B cell (primary cell): ENCODE measurements at regions not wholly inside any gene's neighbourhood (a gene's known extent, or its start where the extent isn't known, plus 50 kb on each side); places are given as distances from the start of the nearest gene placed in this dataset.

Experiments used
- ATAC-seq: fragments of 200-7000 bp; cut with Tn5 transposase; one replicate; pipeline ENCODE4 v1.10.0; 2021; ENCODE audit warnings: low read depth, mild to moderate bottlenecking, moderate number of reproducible peaks, moderate library complexity
- CTCF ChIA-PET: fragments of 350-600 bp; sonication (Branson Sonifier 250); formaldehyde crosslinking; loops from one replicate; lab custom pipeline; 2021; ENCODE audit warnings: antibody characterized with exemption, inconsistent platforms; lab: Charles Lee
- POLR2A ChIA-PET: fragments of 350-600 bp; sonication (Branson Sonifier 250); formaldehyde crosslinking; loops from one replicate; lab custom pipeline; 2021; ENCODE audit warnings: antibody characterized with exemption; lab: Charles Lee
- DNase-seq: peaks from one replicate; pipeline ENCODE4 v3.0.0; 2013
- H2AFZ ChIP-seq: 2 replicates; pipeline ENCODE4 v1.6.1; 2012; ENCODE audit warnings: mild to moderate bottlenecking, low read depth, low read length; ENCODE audit not compliant: insufficient read depth, poor library complexity, severe bottlenecking
- H3K27ac ChIP-seq, 2 donors: 1 replicate in 1 of 2; 2 replicates in 1 of 2; pipeline ENCODE4 v1.5.1; 2012 to 2013; ENCODE audit warnings: low read length in 2 of 2, mild to moderate bottlenecking in 2 of 2, moderate library complexity in 1 of 2
- H3K27me3 ChIP-seq, 4 experiments: fragments of 200-600 bp in 1 of 4; sonication (generic) in 1 of 4; replicated peaks in 1 of 4; 1 replicate in 2 of 4; 2 replicates in 2 of 4; pipeline versions ENCODE4 v1.6.1 to v1.7.0; 2013 to 2016; ENCODE audit warnings: low read length in 3 of 4, mild to moderate bottlenecking in 2 of 4, mixed read lengths in 1 of 4, moderate library complexity in 1 of 4; ENCODE audit not compliant: insufficient read depth in 4 of 4, control insufficient read depth in 3 of 4; ENCODE audit errors: control extremely low read depth in 1 of 4
- H3K36me3 ChIP-seq, 2 experiments: replicated peaks in 1 of 2; 1 replicate in 1 of 2; 2 replicates in 1 of 2; pipeline versions ENCODE4 v1.6.1 to v1.7.1; 2013; ENCODE audit warnings: low read length in 1 of 2; ENCODE audit not compliant: insufficient read depth in 2 of 2, control insufficient read depth in 1 of 2; ENCODE audit errors: control extremely low read depth in 1 of 2, extremely low read depth in 1 of 2
- H3K4me1 ChIP-seq, 2 donors: fragments of 200-600 bp in 1 of 2; sonication (generic) in 1 of 2; 1 replicate in 1 of 2; 2 replicates in 1 of 2; pipeline versions ENCODE4 v1.5.1 to v1.6.1; 2013 to 2017; ENCODE audit warnings: low read length in 2 of 2; ENCODE audit not compliant: control insufficient read depth in 2 of 2, insufficient read depth in 2 of 2
- H3K4me2 ChIP-seq: replicated peaks from 2 replicates; pipeline ENCODE3; 2012; ENCODE audit warnings: mild to moderate bottlenecking, low read depth, low read length; ENCODE audit not compliant: poor library complexity, severe bottlenecking
- H3K4me3 ChIP-seq, 5 experiments: fragments of 200-600 bp in 1 of 5; sonication (generic) in 1 of 5; 1 replicate in 3 of 5; 2 replicates in 2 of 5; pipeline versions ENCODE4 v1.5.1 to v1.7.0; 2011 to 2016; ENCODE audit warnings: low read length in 4 of 5, mild to moderate bottlenecking in 4 of 5, low read depth in 2 of 5, control low read depth in 1 of 5, moderate library complexity in 1 of 5; ENCODE audit not compliant: insufficient read depth in 1 of 5; ENCODE audit errors: control extremely low read depth in 1 of 5, extremely low read depth in 1 of 5
- H3K79me2 ChIP-seq: fragments of 200-600 bp; sonication (generic); one replicate; pipeline ENCODE4 v1.6.0; 2016; ENCODE audit warnings: low read length; ENCODE audit not compliant: control insufficient read depth, insufficient read depth
- H3K9ac ChIP-seq: fragments of 200-600 bp; sonication (generic); 2 replicates; pipeline ENCODE4 v1.6.1; 2017; ENCODE audit warnings: mild to moderate bottlenecking, low read length, moderate library complexity
- H3K9me3 ChIP-seq, 3 donors: one replicate each; pipeline versions ENCODE4 v1.6.1 to v1.7.1; 2013; ENCODE audit warnings: low read length in 2 of 3; ENCODE audit not compliant: control insufficient read depth in 2 of 3, insufficient read depth in 1 of 3; ENCODE audit errors: control extremely low read depth in 1 of 3
- H4K20me1 ChIP-seq: 2 replicates; pipeline ENCODE4 v1.6.0; 2012; ENCODE audit warnings: mild to moderate bottlenecking, low read length; ENCODE audit not compliant: insufficient read depth, control insufficient read depth, poor library complexity, severe bottlenecking
- H3K27ac Mint-ChIP-seq: one replicate; pipeline ENCODE4 v1.8.0; 2021; ENCODE audit warnings: mixed read lengths
- H3K27me3 Mint-ChIP-seq: one replicate; pipeline ENCODE4 v1.8.0; 2021; ENCODE audit warnings: mixed read lengths
- H3K4me1 Mint-ChIP-seq: one replicate; pipeline ENCODE4 v1.8.0; 2021; ENCODE audit warnings: mixed read lengths
- H3K4me3 Mint-ChIP-seq: one replicate; pipeline ENCODE4 v1.8.0; 2021; ENCODE audit warnings: mixed read lengths
- H3K9me3 Mint-ChIP-seq: one replicate; pipeline ENCODE4 v1.8.0; 2022; ENCODE audit warnings: mixed read lengths; ENCODE audit not compliant: insufficient read depth
- CTCF ChIP-seq: fragments of 200-600 bp; IDR thresholded peaks from one replicate; pipeline ENCODE4 v1.8.0; 2022; ENCODE audit warnings: antibody characterized with exemption, mild to moderate bottlenecking
- EZH2 ChIP-seq: IDR thresholded peaks from 2 replicates; pipeline ENCODE4 v1.6.1; 2012; ENCODE audit warnings: borderline replicate concordance, low read depth, mild to moderate bottlenecking, moderate library complexity, low read length; ENCODE audit not compliant: insufficient read depth, poor library complexity, severe bottlenecking
- WGBS: methylation state at CpG from one replicate; pipeline ENCODE4 v1.1.5; 2013; ENCODE audit warnings: missing lambda C conversion rate; ENCODE audit not compliant: insufficient coverage; 5-methylcytosine and 5-hydroxymethylcytosine counted together
- intact Hi-C: fragments of 100-400 bp; cut with micrococcal nuclease; formaldehyde crosslinking; loops from one replicate; pipeline ENCODE4 v1.10.0; 2022

GRCh38 chr12:60290532-60290931, 694.7 kb downstream of the SLC16A7 start:
- ChIA-PET CTCF (no interaction called here), POLR2A (no interaction called here)
- no peaks in the 10 kb centered on the region for H3K79me2 ChIP-seq
- Mint-ChIP-seq H3K4me1 (no peaks in the 10 kb centered on the region), H3K27ac (no peak overlapping the region), H3K4me3 (no peak overlapping the region), H3K27me3 (no peaks in the 10 kb centered on the region), H3K9me3 (peaks cover 7% of the 10 kb centered on the region)
- H3K4me1 ChIP-seq: no peaks in the 10 kb centered on the region
- H2AFZ ChIP-seq: no peak overlapping the region
- peaks cover 0 to 7% (median 2%) of the 10 kb centered on the region in 3 donors for H3K9me3 ChIP-seq
- H3K27ac ChIP-seq: no peak overlapping the region
- no peak overlapping the region for H3K9ac ChIP-seq
- no peak for DNase-seq
- no peaks in the 10 kb centered on the region for H4K20me1 ChIP-seq
- TF ChIP-seq CTCF: no peak
- no peak for TF ChIP-seq EZH2
- no peak overlapping the region for H3K4me2 ChIP-seq
- no peak for ATAC-seq
- intact Hi-C loops: no loop called here
- no peak overlapping the region for H3K4me3 ChIP-seq
- WGBS: 57% methylated on average over 1 of the region's 1 CpG
- no peaks in the 10 kb centered on the region for H3K27me3 ChIP-seq
- no peaks in the 10 kb centered on the region for H3K36me3 ChIP-seq

DNA sequence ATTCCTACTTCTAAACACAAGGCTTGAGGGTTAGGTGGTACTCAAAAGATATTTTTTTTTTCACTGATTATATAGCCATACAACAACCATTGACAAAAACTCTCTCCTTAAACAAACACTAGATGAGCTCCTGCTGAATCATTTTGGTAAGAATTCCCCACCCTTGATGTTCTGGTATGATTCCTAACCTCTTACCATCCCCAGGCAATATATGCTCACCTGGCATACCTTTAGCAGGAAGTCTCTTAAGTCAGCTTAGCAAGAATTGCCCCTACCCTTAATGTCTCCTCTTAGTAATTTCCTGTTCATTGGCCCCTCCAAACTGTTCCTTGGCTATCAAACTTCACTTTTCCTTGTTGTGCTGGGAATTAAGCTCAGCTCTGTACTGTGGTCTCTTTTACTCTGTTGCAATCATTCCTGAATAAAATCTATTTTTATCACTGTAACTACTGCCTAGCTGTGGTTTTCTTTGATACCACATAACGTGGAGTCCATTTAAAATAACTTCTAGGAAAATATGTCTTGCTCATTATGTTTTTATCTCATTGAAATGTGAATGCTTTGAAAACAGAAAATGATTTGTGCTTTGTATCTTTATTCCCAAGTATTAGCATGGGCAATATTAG, 712.6 kb downstream of the SLC16A7 start:
- no peak overlapping the region for H3K4me2 ChIP-seq
- Mint-ChIP-seq H3K9me3 (peaks cover 4% of the 10 kb centered on the region), H3K4me1 (no peaks in the 10 kb centered on the region), H3K4me3 (no peak overlapping the region), H3K27me3 (no peaks in the 10 kb centered on the region), H3K27ac (no peak overlapping the region)
- H2AFZ ChIP-seq: no peak overlapping the region
- H3K4me3 ChIP-seq: no peak overlapping the region
- no peaks in the 10 kb centered on the region for H3K27me3 ChIP-seq
- TF ChIP-seq EZH2 (no peak), CTCF (no peak)
- H3K27ac ChIP-seq: no peak overlapping the region
- H3K4me1 ChIP-seq: no peaks in the 10 kb centered on the region
- no peak overlapping the region for H3K9ac ChIP-seq
- no peaks in the 10 kb centered on the region for H3K79me2 ChIP-seq
- CTCF ChIA-PET: no interaction called here
- no CpG with 5 or more reads among the region's 1 CpG for WGBS
- no peaks in the 10 kb centered on the region for H3K9me3 ChIP-seq
- no peaks in the 10 kb centered on the region for H3K36me3 ChIP-seq
- intact Hi-C loops: no loop called here
- POLR2A ChIA-PET: no interaction called here
- no peak for DNase-seq
- no peaks in the 10 kb centered on the region for H4K20me1 ChIP-seq
- ATAC-seq: no peak
